Cerebellar cortex (tissue), 1 donor: ENCODE measurements at regions not wholly inside any gene's neighbourhood (a gene's known extent, or its start where the extent isn't known, plus 50 kb on each side); places are given as distances from the start of the nearest gene placed in this dataset.

Experiments used
- DNase-seq: peaks from one replicate; pipeline ENCODE4 v3.0.0-alpha.2; 2015; ENCODE audit warnings: low spot score

GRCh38 chr1:5423109-5423508 is 569.1 kb downstream of the NPHP4 start:
- DNase-seq: no peak

GRCh38 chr1:5419501-5419900 is 572.7 kb downstream of the NPHP4 start:
- no peak for DNase-seq

- no peak for DNase-seq
Observed at GRCh38 chr1:5416518-5416917, 575.7 kb downstream of the NPHP4 start.

GRCh38 chr1:5415606-5416005 is 576.6 kb downstream of the NPHP4 start:
- no peak for DNase-seq

- DNase-seq: no peak
Observed at GRCh38 chr1:5410652-5411051, 581.6 kb downstream of the NPHP4 start.

- DNase-seq: no peak
Observed at GRCh38 chr1:5408401-5408800, 583.8 kb downstream of the NPHP4 start.

DNA sequence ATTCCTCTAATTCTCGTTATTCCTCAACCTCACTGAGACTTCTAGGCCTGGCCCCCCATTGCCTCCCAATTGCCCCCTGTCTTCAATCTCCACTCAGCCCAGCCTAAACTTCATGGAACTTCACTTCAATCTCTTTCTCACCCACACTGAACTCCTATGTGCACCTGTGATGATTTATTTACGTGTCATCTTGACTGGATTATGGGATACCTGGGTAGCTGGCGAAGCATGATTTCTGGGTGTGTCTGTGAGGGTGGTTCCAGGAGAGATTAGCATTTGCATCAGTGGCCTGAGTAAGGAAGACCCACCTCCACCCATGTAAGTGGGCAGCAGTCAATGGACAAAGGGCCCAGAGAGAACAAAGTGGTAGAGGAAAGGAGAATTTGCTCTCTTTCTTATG is 587.0 kb downstream of the NPHP4 start:
- no peak for DNase-seq

DNA sequence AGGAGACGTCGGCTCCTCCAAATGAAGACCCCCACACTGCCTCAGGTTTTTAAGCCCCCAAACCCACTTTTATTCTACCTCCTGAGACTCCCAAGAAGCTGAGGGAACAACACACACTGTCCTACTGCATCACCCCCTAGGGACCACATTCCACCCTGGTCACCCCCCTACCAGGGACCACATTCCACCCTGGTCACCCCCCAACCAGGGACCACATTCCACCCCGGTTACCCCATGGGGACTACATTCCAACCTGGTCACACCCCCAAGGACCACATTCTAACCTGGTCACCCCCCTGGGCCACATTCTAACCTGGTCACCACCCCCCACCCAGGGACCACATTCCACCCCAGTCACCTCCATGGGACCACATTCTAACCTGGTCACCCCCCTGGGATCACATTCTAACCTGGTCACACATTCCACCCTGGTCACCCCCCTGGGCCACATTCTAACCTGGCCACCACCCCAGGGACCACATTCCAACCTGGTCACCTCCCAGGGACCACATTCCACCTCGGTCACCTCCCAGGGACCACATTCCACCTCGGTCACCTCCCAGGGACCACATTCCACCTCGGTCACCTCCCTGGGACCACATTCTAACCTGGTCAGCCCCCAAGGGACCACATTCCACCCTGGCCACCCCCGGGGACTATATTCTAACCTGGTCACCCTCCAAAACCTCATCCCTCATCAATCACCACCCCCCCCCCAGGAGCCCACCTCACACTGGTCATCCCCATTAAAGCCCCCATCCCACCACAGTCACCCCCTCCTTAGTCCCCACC is 587.6 kb downstream of the NPHP4 start:
- DNase-seq: no peak

- no peak for DNase-seq
Observed at GRCh38 chr1:5403935-5404334, 588.3 kb downstream of the NPHP4 start.

- DNase-seq: no peak
Observed at GRCh38 chr1:5402618-5403017, 589.6 kb downstream of the NPHP4 start.

DNA sequence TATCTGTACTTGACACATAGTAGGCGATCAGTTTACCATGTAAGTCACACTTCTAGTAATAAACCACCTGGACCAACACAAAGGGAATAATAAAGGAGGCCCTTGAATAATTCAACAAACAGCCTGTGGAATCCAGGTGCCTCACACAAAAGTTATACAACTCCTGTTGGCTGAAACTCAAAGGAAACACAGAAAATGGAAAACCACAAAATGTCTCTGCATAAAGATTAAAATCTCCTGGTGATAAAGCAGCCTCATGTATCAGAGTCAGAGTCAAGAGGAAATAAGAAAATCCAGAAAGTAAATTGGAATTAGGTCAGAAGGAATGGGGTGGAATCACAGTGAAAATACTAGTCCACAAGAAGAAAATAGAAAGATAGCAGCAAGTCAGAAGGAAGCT is 592.5 kb downstream of the NPHP4 start:
- no peak for DNase-seq

- no peak for DNase-seq
Observed at GRCh38 chr1:5396593-5396992, 595.6 kb downstream of the NPHP4 start.

DNA sequence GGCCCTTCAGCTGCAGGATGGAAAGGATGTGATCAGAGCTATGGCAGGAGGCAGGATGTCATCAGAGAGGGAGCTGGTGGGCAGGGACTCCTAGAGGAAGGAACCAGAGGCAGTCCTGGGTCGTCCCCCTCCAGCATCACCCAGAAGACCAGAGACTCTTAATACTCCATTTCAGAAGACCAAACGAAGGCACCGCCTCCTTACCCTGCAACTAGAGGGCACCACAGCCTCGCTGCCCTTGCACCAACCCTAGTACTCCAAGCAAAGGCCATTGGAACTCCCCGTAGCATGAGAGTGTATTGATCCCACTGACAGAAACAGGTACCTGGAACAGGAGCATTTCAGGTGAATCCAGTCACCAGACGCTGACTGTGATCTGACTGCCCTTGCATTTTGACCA is 598.1 kb downstream of the NPHP4 start:
- DNase-seq: no peak

- no peak for DNase-seq
Observed at GRCh38 chr1:5393603-5394002, 598.6 kb downstream of the NPHP4 start.

GRCh38 chr1:5393146-5393545 is 599.1 kb downstream of the NPHP4 start:
- no peak for DNase-seq

GRCh38 chr1:5391725-5392124 is 600.5 kb downstream of the NPHP4 start:
- DNase-seq: no peak

DNA sequence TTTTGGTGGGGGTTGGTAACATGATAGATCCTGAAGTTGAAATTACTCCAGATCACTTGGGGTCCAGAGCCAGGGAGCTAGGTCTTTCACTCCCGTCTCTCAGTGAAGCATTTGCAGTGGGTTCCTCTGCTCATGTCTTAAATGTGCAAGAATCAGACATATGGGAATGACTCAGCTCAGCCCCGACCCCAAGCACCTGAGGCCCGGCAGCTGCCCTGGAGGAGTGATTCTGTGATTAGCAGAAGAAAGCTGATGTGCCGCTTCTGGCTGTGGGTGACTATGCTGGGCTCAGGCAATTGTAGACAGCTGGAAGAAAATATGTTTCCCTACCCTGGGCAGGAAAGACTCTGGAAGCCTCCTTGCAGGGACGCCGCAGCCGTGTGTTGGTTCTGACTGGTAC is 601.7 kb downstream of the NPHP4 start:
- no peak for DNase-seq

- no peak for DNase-seq
Observed at GRCh38 chr1:5389101-5389885, 602.9 kb downstream of the NPHP4 start.

- no peak for DNase-seq
Observed at GRCh38 chr1:5388622-5389021, 603.6 kb downstream of the NPHP4 start.

DNA sequence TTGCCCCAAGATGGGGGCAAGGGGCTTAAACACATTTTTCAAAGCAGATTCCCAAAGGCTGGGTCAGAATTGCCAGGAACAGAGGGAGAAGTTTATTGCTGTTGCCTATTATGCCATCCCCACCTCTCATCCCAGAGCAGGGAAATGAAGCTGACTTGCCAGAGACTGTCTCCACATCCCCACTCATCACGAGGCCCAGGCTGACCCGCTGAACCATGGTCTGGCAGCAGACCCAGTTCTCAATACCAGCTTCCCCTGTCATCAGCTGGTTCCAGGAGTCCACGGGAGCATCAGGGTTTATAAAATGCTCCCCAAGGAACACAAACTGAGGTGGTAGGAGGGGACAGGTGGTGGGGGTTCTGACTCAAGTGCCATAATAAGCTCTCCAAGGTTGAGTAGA is 605.9 kb downstream of the NPHP4 start:
- no peak for DNase-seq

- no peak for DNase-seq
Observed at GRCh38 chr1:5385956-5386355, 606.3 kb downstream of the NPHP4 start.

GRCh38 chr1:5385096-5385799 is 607.0 kb downstream of the NPHP4 start:
- no peak for DNase-seq

GRCh38 chr1:5381491-5381890 is 610.7 kb downstream of the NPHP4 start:
- DNase-seq: no peak
